ENCODE measurements at regions not wholly inside any gene's neighbourhood (a gene's known extent, or its start where the extent isn't known, plus 50 kb on each side); places are given as distances from the start of the nearest gene placed in this dataset.

DNA sequence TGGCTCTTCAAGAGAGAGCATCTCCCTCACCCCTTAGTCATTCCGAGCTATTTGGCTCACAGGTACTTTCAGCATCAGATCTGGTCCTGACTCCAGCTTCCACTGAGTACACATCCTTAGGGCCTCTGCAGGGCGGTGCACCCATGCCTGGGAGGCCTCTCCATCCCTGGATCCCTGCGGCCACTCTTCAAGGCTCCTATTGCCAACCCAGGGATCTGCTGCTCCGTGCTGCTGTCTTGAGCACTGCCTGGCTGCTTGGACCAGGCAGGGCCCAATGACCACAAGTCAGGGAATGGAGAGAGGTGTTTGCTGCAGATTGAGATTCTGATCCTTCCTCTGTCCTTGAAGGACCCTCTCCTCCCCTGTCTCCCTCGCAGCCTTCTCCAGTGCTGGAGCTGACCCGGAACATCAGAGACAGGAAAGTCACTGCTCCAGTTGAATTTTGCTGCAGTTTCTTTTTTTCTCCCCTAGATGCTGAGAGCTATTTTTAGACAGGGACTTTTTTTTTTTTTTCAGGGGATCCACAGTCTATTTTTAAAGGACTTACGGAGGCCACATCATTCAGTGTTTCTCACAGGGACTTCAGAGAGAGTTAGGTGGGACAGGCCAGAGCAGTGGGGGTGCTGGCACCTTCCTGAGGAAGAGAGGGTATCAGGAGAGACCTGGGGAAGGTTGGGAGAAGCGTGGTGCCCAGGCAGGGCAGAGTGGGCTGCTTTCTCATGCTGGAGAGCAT is 50.1 kb upstream of the KCNA1 start:
- DNase-seq, result no peak
